Suppressor macrophage treated with lipopolysaccharide for 1 hour (primary cell): ENCODE measurements at regions not wholly inside any gene's neighbourhood (a gene's known extent, or its start where the extent isn't known, plus 50 kb on each side); places are given as distances from the start of the nearest gene placed in this dataset.
A peak's percentile ranks its signal among the peaks of the same experiment; 100 is the strongest.
"Not testable (repeated sequence)": the region's sequence is repeated elsewhere in the genome, so short reads cannot be mapped to it uniquely, and the experiment has no call there.

ENCODE experiments used
- DNase-seq, 3 donors: peaks; one replicate each; pipeline ENCODE4 v3.0.0-alpha.2; 2020 to 2022

DNA sequence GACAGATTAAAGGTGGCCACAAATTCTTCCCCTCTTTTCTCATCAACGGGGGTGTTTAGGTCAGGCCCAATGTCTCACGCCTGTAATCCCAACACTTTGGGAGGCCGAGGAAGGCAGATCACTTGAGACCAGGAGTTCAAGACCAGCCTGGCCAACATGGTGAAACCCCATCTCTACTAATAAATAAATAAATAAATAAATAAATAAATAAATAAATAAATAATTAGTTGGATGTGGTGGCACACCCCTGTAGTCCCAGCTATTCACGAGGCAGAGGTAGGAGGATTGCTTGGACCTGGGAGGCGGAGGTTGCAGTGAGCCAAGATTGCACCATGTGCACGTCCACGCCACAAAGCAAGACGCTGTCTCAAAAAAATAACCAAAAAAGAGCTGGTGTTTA is 180.7 kb downstream of the FASLG start:
- not testable (repeated sequence) for DNase-seq

DNA sequence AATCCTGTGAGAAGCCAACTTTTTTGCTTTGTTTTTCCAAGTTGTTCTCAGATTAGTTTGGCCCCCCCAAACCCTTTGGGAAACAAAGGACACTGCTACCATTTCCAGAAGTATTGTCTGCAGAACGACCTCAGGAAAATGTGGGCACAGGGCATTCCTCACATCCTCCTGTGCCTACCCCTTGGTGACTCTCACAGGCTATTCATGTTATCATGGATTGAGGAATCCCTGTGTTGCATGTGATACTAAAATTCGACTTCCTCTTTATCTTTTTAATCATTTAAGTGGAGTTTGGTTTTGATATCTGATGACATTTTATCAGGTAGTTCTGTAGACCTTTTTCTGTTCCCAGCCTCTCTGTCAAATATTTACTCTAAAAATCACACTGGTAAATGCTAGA is 184.5 kb downstream of the FASLG start:
- peak; percentile 27 to 52 (median 29) for DNase-seq

DNA sequence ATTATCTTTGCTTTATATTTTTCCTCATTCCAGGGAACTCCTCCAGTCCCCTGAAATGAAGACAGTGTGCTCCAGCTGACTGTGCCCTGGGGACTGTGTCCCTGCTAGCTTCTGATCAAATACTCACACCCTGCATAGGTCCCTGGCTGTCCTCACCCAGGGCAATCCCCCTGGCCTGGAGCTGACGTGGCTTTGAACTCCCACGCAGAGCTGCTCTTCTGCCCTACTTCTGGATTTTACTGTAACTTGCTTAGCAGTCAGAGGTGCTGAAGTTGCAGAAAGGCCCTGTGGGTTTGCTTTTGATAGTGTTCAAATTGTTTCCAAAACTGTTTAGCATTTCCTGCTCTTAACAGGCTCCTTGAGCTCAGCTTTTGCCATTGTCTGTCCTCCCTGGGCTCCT is 186.5 kb downstream of the FASLG start:
- DNase-seq, result peak; percentile 67 to 79 (median 77)

- DNase-seq, result no peak
These were observed 187.0 kb downstream of the FASLG start for GRCh38 chr1:172845865-172846264.

DNA sequence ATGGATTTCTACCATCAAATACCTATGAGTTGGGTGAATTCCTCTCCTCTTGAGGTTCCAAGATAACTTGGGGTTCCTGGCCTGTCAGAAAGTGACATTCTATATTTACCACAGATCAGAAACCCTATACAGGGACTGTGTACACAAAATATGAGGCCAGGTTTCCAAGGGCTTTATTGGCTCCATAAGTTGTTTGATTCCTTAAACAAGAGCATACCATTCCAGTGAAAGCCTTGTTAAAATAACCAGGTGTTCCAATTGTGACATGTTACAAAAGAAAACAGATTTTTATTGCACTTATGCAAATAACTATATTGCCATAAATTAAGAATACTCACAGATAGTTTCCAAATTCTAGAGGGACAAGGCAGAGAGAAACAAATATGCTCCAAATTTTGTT is 188.9 kb downstream of the FASLG start:
- DNase-seq, result not testable (repeated sequence)

- DNase-seq, result no peak
These were observed 190.8 kb downstream of the FASLG start for GRCh38 chr1:172849653-172850052.

- DNase-seq, result no peak
These were observed 192.2 kb downstream of the FASLG start for GRCh38 chr1:172851077-172851476.

DNA sequence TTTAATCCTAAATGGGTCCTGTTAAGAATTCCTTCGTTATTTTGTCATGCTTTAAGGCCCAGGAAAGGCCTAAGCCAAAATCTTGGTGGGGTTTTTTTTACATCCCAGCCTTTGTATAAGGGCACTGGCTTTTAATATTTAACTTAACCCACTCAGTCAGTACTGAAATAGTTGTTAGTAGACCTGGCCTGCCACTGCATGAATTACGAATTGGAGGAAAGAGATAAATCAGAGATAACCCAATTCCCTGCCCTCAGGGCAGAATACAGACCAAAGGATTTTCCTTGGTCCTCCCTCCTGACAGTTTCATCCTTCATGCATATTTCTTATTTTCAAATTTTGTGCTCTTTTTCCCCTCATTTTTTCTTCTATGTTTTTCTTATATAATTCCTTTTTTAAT is 193.0 kb downstream of the FASLG start:
- no peak for DNase-seq

GRCh38 chr1:172855983-172856382 is 194.8 kb downstream of the TNFSF18 start:
- not testable (repeated sequence) for DNase-seq

DNA sequence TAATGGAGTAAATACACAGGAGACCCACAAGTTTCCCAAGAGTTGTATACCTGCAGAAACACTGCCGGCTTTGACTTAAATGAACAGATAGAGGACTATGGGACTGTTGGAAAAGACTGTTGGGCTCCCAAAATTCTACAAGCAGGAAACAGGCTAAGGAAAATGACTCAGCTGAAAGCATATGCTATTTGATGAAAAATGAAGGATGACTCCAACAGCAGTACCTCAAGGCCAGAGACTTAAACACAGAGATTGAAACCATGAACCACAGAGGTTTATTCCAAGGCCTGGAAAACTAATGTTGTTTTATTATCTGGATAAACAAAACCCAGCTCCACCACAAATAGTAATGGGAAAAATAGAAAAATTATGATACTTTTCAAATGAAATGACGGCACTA is 187.7 kb downstream of the TNFSF18 start:
- DNase-seq, result no peak

- no peak for DNase-seq
These were observed 183.4 kb downstream of the TNFSF18 start for GRCh38 chr1:172867216-172867818.

DNA sequence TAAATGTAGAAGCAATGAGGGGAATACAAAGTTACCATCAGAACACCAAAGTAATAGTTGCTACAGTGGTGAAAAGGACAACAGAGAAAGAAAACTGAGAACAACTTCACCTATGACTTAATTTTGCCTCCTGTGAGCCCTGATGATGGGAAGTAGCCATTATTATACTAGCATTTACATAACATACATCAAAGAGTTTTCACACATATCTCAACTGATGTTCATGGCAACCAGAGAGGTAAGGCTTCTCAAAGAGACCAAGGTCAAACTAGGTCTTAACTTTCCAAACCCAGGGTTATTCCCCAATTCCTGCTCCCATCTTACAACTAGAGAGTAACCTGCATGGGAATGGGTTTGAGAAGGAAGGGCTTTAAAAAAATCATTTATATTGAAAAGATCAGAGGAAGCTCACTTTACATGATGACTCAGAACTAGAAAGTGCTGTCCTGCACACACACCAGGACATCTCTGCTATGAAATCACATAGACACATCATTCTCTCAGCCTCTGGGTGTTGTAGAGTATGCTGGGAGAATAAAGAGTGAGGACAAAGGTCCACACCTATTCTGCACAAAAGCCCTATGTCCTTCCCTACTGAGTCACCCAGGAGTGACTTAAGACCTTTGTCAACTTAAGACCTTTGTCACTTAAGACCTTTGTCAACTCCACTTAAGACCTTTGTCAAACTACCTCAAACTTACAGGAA is 179.7 kb downstream of the TNFSF18 start:
- DNase-seq, result no peak

GRCh38 chr1:172874950-172875349 is 175.8 kb downstream of the TNFSF18 start:
- DNase-seq, result peak; percentile 21 to 63 (median 47)

DNA sequence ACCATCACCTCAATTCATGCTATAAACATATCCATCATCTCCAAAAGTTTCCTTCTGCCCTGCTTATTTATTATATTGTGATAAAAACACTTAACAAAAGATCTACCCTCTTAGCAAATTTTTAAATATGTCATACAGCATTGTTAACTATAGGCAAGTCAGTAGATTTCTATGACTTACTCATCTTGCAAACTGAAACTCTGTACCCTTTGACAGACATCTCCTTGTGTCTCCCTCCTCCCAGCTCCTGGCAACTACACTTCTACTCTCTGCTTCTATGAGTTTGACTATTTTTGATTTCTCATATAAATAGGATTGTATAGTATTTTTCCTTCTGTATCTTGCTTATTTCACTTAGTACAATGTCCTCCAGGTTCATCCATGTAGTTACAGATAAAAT is 174.8 kb downstream of the TNFSF18 start:
- no peak for DNase-seq

GRCh38 chr1:172882385-172882784 is 168.4 kb downstream of the TNFSF18 start:
- DNase-seq, result no peak

DNA sequence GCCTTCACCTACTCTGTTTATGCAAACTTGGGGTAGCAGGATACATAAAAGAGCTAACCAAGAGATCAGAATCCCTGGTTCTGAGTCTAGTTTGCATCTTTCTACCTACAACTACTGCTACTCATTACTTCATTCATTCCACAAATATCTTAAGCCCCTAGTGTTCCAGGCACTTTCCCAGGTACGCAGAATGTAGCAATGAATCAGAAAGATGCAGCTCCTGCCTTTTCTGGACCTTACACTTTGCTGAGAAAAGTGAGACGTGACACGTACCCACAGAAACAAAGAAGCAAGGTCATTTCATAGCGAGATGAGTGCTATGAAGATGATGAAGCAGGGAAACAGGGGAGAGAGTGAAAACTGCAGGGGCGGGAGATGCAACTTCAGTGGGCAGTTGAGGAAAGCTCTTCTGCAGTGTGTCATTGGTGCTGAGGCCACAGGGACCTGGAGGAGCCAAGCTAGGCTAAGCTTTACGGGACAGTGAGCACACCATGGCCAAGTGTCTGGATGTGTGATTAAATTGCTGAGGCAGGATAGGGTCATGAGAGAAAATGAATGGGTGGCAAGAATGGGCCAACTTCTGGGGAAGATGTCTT is 167.9 kb downstream of the TNFSF18 start:
- DNase-seq, result no peak

DNA sequence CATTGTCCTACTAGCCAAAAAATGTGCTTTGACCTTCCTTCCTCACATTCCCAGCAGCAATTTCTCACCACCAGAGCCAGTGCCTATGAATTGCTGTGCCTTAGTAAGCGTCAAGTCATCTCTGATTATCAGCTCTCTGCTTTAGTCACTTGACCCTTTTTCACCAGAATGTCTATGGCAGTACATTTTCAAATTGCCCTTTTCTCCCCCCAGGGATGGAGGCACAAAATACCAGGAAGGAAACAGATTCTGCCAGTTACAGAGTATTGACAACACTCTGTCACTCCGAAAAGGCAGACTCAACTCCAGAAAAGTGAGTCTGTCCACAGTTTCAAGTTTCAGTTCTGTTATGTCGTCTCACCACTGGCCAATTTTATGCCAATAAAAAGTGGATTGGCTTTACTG is 167.4 kb downstream of the TNFSF18 start:
- no peak for DNase-seq

DNA sequence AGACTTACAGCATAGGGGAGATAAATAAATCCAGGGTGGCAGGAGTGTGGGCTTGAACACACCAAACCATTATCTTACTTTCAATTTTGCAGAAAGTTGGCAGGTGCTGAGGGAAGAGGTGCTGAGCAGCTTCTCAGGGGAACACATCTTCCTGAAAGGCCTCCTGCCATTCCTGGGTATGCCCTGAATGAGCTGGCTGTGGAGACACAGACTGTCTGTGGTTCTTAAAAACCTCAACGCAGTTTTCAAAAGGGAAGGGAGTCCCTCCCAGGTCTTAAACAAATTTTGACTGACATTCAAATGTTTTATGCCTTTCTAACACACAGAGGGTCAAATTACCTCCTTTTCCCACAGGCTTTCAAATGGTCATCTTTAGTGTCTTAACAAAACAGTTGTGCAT is 166.9 kb downstream of the TNFSF18 start:
- DNase-seq, result no peak

GRCh38 chr1:172885411-172885810 is 165.3 kb downstream of the TNFSF18 start:
- no peak for DNase-seq

DNA sequence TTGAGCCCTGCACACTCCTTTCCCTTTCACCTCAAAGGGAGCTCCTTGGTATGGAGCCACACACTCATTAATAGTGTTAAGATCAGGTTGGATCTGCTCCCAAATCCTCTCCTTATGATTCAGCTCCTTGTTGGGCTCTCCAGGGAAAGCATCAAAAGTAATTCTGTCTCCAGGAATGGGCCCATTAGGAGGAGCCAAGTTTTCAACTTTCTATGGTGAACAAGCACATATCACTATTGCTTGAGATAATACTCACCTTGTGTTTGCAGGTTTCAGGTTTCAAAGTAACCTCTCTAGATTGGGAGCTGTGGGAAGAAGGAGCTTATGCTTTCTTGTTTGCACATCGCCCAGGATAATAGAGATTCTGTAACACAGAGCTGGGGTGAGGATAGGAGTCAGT is 164.8 kb downstream of the TNFSF18 start:
- DNase-seq, result no peak

DNA sequence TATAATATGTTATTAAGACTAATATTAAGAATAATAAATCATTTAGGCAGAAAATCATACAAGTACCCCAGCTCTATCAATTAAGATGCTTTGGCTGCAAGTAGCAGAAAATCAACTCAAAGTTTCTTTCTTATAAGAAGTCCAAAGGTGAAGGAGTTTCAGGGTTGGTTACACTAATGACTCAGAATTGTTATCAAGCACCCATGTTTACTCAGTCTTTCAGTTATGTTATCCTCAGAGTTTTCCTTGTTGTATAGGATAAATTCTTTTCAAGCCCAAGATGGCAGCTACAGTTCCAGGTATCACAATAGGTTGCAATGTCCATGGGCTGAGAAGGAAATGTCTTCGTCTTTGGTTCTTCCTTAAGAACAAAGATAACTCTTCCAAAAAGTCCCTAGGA is 163.6 kb downstream of the TNFSF18 start:
- no peak for DNase-seq

GRCh38 chr1:172893146-172893841 is 157.4 kb downstream of the TNFSF18 start:
- DNase-seq, result no peak

DNA sequence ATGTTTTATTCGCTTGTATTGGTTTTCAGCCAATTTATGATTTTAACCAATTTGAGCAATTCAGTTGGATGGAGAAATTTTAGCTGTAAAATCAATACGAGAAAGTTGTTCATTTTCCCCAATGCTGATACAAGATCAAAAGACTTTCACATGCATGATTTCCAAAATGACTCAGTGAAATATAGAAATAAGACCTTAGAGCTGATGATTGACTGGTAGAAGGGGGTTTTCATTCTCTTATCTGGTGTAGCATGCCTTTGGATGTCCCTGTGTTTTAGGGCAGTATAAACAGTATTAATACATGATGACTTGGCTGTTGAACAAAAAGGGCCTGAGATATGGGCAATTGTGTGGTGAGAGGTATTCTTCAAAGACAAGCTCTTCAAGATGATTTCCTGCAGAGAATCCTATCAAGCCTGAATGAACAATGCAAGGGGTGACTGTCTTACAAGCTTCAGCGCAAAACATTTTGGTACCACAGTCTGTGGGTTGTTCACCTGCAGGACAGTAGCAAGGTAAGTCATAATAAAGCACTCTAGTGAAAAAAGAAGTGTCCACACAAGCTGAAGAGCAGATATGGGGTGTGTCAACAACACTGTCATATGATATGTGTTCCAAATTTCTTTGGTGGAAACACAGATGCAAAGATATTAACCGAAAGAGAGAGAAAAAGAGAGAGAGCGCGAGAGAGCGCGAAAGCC is 156.2 kb downstream of the TNFSF18 start:
- no peak for DNase-seq
